HPDE6-E6E7 (cell line): ENCODE measurements at regions not wholly inside any gene's neighbourhood (a gene's known extent, or its start where the extent isn't known, plus 50 kb on each side); places are given as distances from the start of the nearest gene placed in this dataset.
"Not testable (repeated sequence)": the region's sequence is repeated elsewhere in the genome, so short reads cannot be mapped to it uniquely, and the experiment has no call there.

Source experiments
- DNase-seq: peaks from one replicate; pipeline ENCODE4 v3.0.0; 2011; ENCODE audit warnings: missing footprints; ENCODE audit errors: extremely low spot score

DNA sequence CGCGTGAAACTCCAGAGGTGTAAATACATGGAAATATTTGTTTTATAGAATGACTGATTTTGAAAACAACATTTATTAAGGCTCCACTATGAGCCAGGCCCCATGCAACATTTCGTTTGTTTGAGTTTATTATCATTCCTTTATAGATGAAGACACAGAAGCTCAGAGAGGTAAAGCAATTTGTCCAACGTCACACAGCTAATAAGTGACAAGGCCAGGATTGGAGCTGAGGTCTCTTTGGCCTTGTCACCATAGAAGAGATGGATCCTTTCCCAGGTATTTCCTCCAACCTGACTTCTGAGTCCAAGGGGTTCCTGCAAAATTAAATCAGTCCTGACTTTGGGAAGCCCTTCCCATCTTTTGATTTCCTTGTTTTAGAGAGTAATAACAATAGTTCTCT lies 98.0 kb downstream of the SYF2 start:
- no peak for DNase-seq

DNA sequence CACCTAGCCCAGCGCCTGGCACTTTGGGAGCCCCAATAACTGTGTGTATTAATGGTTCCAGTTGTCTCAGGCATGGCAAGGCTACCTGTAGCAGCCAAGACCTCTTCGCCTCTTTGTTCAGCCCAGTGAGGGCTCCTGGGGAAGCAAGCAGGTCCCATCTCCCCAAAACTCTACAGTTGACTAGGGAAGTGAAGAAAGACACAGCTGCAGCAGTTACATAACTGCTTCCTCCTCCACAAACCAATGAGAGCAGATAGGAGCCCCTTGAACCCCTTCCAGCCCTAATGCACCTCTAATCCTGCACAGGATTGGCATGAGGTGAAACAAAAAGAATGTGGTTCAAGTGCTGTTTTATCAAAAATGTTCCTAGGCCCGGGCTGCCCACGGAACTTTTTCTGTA lies 100.5 kb downstream of the SYF2 start:
- no peak for DNase-seq

DNA sequence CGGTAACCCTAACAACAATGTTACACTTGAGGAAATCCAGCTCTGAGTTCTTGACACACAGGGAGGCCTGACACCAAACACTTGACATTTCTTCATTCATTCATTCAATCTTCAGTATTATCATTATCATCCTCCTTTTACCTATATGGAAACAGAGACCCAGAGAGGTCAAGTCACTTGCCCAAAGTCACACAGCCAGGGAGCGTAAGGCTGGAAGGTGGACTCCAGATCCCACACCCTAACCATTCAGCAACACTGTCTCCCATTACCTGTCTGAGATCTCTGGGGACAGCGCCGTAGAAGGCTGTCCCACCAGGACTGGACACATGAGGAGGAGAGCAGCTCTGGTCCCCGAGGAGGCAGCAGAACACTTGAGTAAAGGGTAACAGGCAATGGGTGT lies 101.4 kb downstream of the SYF2 start:
- DNase-seq = no peak

DNA sequence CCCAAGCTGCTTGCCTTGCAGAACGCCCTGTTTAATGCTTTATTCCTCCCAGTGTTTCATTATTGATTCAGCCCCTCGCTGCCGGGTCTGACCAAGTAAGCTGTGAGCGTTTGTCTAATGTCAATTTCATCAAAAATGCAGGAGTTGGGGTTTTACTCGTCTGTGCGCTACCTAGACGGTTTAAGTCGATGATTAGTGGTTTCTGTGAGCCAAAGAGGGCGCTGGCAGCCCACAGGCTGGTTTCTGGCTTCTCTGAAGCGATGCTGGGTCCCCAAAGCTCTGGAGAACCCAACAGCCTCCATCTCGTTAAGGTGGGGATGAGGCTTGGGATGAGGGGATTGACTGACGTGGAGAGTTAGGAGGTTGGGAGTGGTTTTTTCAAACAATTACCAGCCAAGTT lies 102.9 kb downstream of the SYF2 start:
- DNase-seq = no peak

DNA sequence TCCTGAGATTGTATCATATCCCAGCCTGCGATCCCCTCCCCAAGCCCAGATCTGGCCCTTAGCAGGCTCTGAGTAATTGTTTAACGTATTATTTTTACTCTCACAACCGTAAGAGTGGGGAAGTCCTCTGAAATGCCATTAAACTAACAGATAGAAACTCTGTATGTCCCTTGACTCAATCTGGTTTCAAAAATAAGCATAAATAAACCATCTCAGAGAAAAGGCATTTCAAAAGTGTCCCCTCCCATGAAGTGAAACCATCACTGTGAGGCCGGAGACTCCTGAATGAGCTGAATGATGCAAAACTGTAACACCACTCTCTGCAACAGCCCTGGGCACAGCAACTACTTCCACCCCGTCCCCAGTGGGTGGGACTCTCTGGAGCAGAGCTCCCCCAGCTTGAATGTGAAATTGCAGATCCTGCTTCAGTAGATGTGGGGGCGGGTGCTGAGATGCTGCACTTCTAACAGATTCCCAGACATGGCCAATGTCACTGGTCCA lies 104.1 kb downstream of the SYF2 start:
- no peak for DNase-seq

DNA sequence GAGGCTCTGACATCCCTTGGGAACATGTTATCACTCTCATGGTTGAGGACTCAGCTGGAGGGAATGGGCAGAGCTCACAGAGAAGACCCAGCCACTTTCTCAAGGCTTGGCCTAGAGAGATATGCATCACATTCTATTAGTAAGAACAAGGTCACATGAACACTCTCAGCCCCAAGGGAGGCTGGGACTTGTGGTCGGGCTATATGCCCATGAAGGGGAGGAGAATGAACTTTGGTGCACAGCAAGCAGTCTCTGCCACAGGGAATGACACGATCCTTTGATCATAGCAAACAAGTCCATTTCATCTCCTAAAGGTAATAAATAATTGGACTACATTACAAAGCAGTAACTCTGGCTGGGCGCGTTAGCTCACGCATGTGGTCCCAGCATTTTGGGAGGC lies 105.7 kb downstream of the SYF2 start:
- DNase-seq = no peak

DNA sequence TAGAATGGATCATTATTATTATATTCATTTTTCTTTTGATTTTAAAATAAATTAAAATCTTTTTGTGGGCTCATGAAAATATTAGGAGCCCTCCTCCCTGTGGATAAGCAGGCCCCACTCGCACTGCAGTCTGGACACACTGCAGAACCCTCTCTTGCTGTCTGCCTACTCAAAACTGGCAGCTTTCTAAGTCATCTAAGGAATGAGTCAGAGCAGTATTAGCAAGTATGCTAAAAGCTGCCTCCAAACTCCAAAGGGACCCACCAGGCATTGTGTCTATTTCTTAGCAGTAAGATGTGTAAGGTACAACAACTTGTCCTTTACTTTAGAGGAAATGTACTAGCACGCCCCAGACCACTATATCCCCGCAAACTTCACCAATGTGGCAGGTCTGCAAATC lies 108.8 kb downstream of the SYF2 start:
- no peak for DNase-seq

DNA sequence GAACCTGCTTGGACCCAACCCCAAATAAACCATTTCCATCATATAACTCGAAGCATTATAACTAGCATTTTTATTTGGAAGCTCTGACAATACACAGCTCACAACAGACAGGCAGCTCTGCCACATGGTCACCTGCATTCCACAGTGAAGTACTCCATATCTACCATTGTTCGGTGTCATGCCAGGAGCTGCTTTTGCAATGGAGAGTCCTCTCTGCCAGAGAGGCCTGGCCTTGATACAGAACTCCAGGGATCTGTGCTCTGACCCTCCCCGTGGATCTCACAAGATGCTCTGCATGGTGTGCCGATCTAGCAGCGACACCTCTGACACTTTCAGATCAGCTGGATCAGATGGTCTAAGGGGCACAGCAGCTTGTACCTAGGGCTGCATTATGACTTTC lies 109.6 kb downstream of the SYF2 start:
- no peak for DNase-seq

DNA sequence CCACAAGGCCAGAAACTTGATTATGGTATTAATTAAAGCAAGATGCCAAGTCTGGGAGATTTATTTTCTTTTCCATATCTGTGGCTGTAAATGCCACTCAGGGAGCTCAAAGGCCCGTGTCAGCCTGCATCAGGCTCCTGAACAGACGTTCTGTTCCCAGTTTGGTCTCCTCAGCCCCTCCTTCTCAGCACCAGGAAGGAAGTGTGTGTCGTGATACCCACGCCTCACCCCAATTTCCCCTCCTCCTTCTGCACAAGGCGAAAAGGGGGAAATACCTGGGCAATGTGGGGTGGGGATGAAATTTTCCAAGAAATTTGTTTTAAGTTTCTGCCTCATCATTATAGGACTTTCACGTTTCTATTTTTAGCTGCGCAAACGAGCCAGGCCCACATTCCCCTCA lies 112.0 kb downstream of the SYF2 start:
- no peak for DNase-seq

DNA sequence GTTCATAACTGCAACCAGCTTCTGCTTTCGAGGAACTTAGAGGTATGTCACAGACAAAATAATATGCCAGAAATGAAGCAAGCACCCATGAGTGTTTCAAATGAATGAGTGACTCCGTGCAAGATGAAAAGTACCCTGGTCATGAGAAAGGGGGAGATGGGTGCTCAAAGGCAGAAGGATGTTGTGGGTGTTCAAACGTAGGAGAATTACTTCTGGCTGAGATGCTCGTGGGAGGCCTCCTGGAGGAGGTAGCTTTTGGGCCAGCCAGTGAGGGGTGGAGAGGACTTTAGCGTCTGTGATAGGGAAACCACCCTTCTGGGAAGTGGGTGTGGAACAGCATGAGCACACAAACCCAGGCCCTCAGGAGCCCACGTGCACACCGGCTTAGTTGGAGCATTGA lies 113.8 kb downstream of the SYF2 start:
- DNase-seq = no peak

DNA sequence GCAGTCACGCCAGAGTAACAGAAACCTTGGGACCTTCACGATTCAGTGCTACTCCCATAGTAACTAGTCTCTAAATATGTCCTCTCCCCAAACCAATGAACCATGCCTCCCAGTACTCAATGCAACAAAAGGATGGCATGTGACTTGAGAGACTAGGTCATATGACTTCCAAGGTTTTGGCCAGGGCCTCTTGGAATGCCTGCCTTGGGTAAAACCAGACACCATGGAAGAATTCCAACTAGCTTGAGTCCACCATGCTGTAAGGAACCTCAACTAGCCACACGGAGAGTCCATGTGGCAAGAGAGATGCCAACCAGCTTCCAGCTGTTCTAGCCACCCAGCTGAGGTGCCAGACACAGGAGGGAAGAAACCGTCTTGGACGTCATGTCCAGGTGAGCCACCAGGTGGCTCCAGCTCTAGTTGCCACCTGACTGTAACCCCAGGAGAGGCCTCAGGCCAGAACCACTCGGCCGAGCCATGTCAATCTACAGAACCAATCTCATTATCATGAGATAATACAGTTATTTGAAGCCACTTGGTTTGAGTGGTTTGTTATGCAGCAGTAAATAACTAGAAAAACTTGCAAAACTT lies 115.0 kb downstream of the SYF2 start:
- DNase-seq = peak; percentile 21

DNA sequence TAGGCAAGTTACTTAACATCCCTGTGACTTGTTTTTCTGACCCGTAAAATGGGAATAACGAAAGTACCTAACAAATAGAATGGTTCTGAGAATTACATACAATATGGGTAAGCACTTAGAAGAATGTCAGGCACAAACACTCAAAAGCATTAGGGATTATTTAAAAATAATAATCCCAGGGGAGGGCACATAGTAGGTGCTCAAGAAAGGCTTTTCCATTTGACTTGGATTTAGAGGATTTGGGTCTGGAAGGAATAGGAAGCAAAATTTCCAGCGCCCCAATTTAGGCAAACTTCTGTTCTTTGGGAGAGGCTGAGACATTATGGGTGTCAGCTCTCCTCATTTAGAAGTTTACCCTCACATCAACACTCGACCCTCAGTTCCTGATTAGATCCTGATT lies 115.5 kb downstream of the SYF2 start:
- DNase-seq = no peak

DNA sequence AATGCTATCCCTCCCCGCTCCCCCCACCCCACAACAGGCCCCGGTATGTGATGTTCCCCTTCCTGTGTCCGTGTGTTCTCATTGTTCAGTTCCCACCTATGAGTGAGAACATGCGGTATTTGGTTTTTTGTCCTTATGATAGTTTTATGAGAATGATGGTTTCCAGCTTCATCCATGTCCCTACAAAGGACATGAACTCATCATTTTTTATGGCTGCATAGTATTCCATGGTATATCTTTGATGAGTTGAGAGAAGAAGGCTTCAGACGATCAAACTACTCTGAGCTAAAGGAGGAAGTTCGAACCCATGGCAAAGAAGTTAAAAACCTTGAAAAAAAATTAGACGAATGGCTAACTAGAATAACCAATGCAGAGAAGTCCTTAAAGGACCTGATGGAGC lies 116.2 kb downstream of the SYF2 start:
- DNase-seq = not testable (repeated sequence)

DNA sequence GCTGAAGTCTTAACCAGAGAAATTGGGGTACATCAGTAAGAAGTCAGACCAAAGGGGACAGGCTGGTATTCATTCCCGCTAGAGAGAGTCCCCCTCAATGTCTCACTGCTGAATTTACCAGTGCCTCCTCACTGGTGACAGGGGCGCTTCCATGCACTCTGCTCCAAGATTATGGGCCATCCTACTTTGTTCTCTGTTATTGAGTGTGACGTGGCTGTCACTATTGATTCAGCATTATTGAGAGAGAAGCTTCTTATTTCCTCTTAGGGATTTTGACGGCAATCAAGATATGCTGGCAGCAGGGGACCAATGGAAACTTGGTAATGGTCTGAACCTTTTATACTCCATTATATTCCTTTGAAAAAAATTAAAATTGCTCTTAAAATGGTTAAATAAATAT lies 118.6 kb downstream of the SYF2 start:
- DNase-seq = no peak

DNA sequence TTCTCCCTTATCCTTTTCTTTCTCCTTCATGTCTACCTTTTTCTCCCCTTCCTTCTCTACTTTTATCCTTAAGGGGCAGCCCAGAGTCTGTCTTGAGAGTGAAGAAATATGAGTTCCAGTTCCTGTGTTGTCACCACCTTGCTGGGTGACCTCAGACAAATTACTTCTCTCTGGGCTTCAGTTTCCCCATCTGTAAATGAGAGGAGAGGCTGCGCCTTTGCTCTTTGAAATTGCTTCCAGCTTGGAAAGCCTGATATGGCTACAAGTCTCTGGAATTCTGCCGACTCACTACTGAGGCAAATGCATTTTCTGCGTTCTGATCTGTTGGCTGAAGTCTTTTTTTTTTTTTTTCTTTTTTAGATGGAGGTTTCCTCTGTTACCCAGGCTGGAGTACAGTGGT lies 119.2 kb downstream of the SYF2 start:
- DNase-seq = no peak

DNA sequence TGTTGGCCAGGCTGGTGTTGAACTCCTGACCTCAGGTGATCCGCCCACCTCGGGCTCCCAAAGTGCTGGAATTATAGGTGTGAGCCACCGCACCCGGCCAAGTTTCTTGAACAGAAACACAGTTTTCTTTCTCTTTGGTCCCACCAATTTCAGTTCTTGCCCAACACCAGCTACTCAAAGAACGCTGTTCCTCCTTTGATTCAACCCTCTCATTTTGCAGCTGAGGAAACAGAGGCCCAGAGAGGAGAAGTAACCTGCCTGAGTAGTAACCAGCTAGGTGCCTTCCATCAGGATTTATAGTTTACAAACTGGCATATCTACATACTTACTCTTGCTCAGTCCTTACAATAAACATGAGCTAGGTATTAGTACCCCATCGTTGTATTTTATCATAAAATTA lies 119.9 kb downstream of the SYF2 start:
- no peak for DNase-seq

DNA sequence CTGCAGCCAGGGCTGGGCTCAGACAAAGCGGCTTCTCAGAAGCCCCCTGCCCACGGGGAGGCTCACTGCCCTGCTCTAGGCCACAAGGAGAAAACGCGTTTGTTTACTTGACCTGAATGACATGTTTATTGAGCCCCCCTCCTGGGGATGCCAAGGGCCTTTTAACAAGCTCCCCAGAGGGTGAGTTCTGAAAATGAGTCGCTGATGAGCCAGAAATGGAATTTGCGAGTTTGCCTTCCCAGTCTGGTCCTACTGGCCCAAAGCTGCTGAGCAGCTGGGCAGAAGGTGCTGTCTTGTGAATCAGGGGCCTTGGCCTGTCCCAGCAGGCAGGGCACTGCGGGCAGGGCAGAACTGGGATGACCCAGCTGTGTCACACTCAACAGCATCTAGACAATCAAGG lies 120.6 kb downstream of the SYF2 start:
- DNase-seq = no peak

DNA sequence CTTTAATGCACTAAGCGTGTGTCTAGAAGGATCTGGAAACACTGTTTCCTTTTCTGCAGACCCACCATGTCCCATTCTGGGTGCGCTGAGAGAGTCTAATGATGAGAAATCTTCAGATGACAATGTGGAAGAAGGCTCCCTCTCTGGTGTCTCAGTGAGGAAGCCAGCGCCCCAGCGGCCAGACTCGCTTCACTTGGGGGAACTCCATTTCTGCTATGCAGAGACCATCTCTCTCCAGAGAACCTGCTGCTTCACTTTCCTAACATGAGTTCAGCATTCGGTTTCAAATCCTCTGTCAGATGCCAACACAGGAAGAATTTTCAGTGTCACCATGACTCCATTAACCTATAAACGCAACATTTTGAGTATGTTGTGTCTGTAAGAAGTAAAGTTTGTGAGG lies 121.8 kb downstream of the SYF2 start:
- DNase-seq = no peak

DNA sequence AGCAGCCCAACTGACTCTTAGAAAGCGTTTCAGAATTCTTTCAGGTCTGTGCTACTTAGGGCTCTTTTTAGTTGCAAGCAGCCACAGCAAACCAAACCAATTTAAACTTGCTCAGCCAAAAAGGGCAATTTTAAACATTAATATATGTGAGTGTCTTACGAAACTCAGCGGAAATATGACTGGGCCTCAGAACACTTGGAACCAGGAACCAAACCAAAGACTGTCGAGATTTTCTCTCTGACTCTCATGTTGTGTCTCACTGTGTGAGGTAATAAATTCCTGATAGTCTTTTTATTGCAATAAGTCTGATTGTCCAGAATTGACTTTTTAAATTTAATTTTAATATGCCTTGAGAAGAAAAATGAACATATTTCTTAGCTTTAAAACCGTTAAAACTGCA lies 122.3 kb downstream of the SYF2 start:
- no peak for DNase-seq

DNA sequence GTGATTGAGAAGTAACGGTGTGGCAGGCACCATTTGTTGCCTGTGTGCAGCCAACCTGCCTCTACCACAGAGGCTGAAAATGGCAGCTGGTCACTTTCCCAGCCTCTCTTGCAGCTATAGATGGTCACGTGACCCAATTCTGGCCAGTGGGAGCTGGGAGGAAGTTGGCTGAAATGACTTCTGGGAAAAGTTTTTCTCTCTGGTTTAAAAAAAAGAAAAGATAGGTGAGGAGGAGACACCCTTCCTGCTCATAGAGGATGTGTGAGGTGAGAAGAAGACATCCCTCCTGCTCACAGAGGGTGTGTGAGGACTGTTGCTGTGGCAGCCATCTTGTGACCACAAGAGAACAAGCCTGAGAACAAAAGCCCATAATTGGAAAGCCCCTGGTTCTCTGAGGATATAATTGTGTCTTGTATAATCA lies 122.8 kb downstream of the SYF2 start:
- no peak for DNase-seq

DNA sequence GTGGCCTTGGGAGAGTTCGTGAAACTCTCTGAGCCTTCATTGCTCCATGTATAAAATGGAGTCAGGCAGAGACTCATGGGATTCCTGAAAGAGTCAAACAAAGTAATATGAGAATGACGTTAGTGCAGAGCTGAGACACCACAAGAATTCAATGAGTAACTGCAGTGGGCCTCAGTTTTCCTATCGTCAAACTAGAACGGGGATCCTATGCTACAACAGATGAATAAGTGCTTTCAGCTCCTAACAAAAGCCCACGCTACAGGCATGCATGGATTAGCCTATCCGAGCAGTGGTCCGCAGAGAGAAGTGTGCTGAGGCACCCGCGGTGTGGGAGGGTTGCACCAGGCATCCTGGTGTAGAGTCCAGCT lies 124.7 kb downstream of the SYF2 start:
- no peak for DNase-seq

DNA sequence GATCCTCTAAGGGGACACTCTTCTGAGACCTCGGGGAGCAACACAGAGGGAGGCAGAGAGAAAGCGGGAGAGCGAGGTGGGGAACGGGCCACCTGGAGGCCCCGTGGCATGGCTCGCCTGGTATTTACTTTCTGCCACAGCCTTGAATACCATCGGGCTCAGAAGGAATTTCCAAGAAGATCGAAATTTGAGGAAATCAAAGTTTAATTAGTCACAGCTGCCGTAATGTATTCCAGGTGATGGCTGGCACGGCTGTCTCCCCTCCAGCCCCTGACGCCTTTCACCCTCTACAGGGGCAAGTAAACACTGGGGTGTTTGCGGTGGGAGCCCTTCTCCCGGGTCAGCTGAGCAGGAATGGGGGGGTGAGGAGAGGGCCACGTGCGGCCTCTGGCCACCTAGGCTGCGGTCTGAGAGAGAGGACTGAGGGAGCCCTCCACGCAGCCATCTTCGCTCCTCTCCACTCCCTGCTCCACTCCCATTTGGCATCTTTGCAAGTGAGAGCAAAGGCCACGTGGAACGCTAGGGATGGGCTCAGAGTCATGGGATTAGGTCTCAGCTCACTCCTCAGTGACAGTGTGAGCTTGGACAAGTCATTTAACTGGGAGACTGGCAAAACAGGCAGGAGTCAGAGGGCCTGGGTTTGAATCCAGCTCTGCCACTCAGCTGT lies 125.2 kb downstream of the SYF2 start:
- DNase-seq = no peak

DNA sequence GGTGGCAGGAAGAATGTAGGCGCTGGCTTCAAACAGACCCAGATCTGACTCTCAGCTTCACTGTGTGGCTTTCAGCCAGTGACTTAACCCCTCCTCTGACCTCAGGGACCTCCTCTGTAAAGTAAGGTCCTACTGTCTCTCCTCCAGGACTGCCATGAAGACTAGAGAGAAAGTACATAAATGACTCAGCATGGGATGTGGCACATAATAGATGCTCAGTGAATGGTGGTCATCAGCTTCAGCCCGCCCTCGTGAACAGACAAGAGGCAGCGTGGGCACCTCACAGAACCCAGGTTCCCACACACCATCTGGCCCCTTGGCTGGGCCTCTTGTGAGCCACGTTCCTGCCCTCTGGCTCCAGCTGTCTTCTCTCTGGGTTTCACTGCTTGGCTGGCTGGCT lies 126.0 kb downstream of the SYF2 start:
- DNase-seq = no peak

DNA sequence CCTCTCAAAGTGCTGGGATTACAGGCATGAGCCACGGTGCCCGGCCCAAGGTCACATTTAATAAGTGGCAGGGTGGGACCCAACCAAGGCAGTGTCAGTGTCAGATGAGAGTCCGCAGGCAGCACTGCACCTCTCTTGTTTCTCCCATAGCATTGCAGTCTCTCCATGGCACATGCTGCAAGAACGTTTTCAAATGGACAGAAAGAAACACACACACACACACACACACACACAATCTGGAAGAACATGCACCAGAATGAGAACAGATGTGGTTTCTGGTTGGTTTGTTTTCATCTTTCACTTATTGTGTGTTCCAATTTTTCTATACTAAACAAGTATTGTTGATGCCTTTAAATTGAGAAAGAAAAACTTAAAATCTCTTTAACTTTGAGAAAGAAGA lies 126.5 kb downstream of the SYF2 start:
- DNase-seq = no peak
